Keratinocyte (primary cell): ENCODE measurements at regions not wholly inside any gene's neighbourhood (a gene's known extent, or its start where the extent isn't known, plus 50 kb on each side); places are given as distances from the start of the nearest gene placed in this dataset.

Experiments
- DNase-seq: peaks from one replicate; pipeline ENCODE4 v3.0.0-alpha.2; 2011; ENCODE audit warnings: low read depth, missing footprints, low spot score
- FAIRE-seq: peaks from 2 replicates; lab custom pipeline; 2011; peaks lifted over from hg19 to GRCh38; lab: Jason Lieb, UNC
- H2AFZ ChIP-seq: 2 replicates; pipeline ENCODE4 v1.6.0; 2012; ENCODE audit warnings: low read length, control low read depth, inconsistent platforms; ENCODE audit not compliant: control insufficient read depth
- H3K27ac ChIP-seq: 2 replicates; pipeline ENCODE4 v1.5.1; 2011; ENCODE audit warnings: low read length; ENCODE audit not compliant: control insufficient read depth, insufficient read depth
- H3K27me3 ChIP-seq: 3 replicates; pipeline ENCODE4 v1.6.0; 2011; ENCODE audit warnings: low read length; ENCODE audit not compliant: control insufficient read depth, insufficient read depth; ENCODE audit errors: extremely low read depth
- H3K36me3 ChIP-seq, 2 experiments: 2 replicates in 1 of 2; 3 replicates in 1 of 2; pipeline ENCODE4 v1.5.1; 2011; ENCODE audit warnings: low read length in 2 of 2, mild to moderate bottlenecking in 1 of 2; ENCODE audit not compliant: control insufficient read depth in 2 of 2, insufficient read depth in 2 of 2; ENCODE audit errors: extremely low read depth in 1 of 2
- H3K4me1 ChIP-seq: 3 replicates; pipeline ENCODE4 v1.5.1; 2011; ENCODE audit warnings: low read length; ENCODE audit not compliant: control insufficient read depth, insufficient read depth; ENCODE audit errors: extremely low read depth
- H3K4me2 ChIP-seq: 3 replicates; pipeline ENCODE4 v1.6.0; 2011; ENCODE audit warnings: low read depth, low read length; ENCODE audit not compliant: control insufficient read depth, insufficient read depth; ENCODE audit errors: extremely low read depth
- H3K4me3 ChIP-seq, 3 experiments: fragments of 200-600 bp in 1 of 3; sonication (generic) in 1 of 3; 2 replicates in 2 of 3; 3 replicates in 1 of 3; pipeline ENCODE4 v1.5.1; 2011 to 2016; ENCODE audit warnings: low read length in 3 of 3, mild to moderate bottlenecking in 3 of 3, control low read depth in 2 of 3, inconsistent platforms in 1 of 3, low read depth in 1 of 3, mixed read lengths in 1 of 3, mixed run types in 1 of 3, moderate library complexity in 1 of 3; ENCODE audit not compliant: control insufficient read depth in 2 of 3, insufficient read depth in 2 of 3; ENCODE audit errors: extremely low read depth in 1 of 3
- H3K79me2 ChIP-seq: 2 replicates; pipeline ENCODE4 v1.6.0; 2012; ENCODE audit warnings: low read length; ENCODE audit not compliant: control insufficient read depth, insufficient read depth
- H3K9ac ChIP-seq: 3 replicates; pipeline ENCODE4 v1.6.0; 2011; ENCODE audit warnings: low read length; ENCODE audit not compliant: control insufficient read depth, insufficient read depth; ENCODE audit errors: extremely low read depth
- H3K9me1 ChIP-seq: 3 replicates; pipeline ENCODE4 v1.6.0; 2011; ENCODE audit warnings: low read length; ENCODE audit not compliant: control insufficient read depth, insufficient read depth; ENCODE audit errors: extremely low read depth
- H3K9me3 ChIP-seq: 2 replicates; pipeline ENCODE4 v1.5.1; 2012; ENCODE audit warnings: low read depth, low read length; ENCODE audit not compliant: control insufficient read depth
- H4K20me1 ChIP-seq: 3 replicates; pipeline ENCODE4 v1.6.0; 2011; ENCODE audit warnings: low read length; ENCODE audit not compliant: control insufficient read depth, insufficient read depth; ENCODE audit errors: extremely low read depth
- CTCF ChIP-seq, 3 experiments: IDR thresholded peaks in 1 of 3; conservative IDR thresholded peaks in 1 of 3; optimal IDR thresholded peaks in 1 of 3; 2 replicates in 2 of 3; 3 replicates in 1 of 3; pipeline versions ENCODE3 to v1.5.1; 2011; ENCODE audit warnings: low read length in 3 of 3, mild to moderate bottlenecking in 3 of 3, moderate library complexity in 2 of 3, control low read depth in 1 of 3, inconsistent platforms in 1 of 3; ENCODE audit not compliant: insufficient read depth in 2 of 3; ENCODE audit errors: extremely low read depth in 1 of 3
- EZH2 ChIP-seq: IDR thresholded peaks from one replicate; pipeline ENCODE4 v1.6.1; 2012; ENCODE audit warnings: inconsistent platforms, mild to moderate bottlenecking, low read length, moderate library complexity
- dilution Hi-C: fragments of 300-500 bp; cut with MboI; formaldehyde crosslinking; loops from one replicate; pipeline ENCODE4 v1.7.0; 2020; ENCODE audit warnings: low sequenced_read_pairs; ENCODE audit not compliant: extremely low pct_ligation_motif_present

- Histone ChIP-seq H4K20me1 (no peaks in the 10 kb centered on the region), H3K9ac (no peak overlapping the region), H3K4me3 (no peak overlapping the region), H3K36me3 (no peaks in the 10 kb centered on the region), H3K27me3 (no peaks in the 10 kb centered on the region), H3K4me1 (peaks cover 33% of the 10 kb centered on the region), H3K4me2 (peak overlapping the region; percentile 18), H3K79me2 (no peaks in the 10 kb centered on the region), H2AFZ (no peak overlapping the region), H3K9me1 (no peaks in the 10 kb centered on the region), H3K9me3 (no peaks in the 10 kb centered on the region), H3K27ac (no peak overlapping the region)
- TF ChIP-seq EZH2 (no peak), CTCF (optimal IDR thresholded peaks at IDR 0.05 in 1 of 3, IDR thresholded peaks at IDR 0.05 in 1 of 3, conservative IDR thresholded peaks at IDR 0.05 in 1 of 3; ENCODE audit: extremely low read depth in 1 of 3, insufficient read depth in 2 of 3, low read length in 3 of 3) (no peak)
- FAIRE-seq (peak; percentile 95), DNase-seq (peak; percentile 75)
- dilution Hi-C loops = no loop called here
Observed at GRCh38 chr1:58397187-58397820, 149.2 kb downstream of the OMA1 start.

GRCh38 chr1:58396150-58396549 is 150.4 kb downstream of the OMA1 start:
- H3K4me3 ChIP-seq = no peak overlapping the region
- peaks cover 33% of the 10 kb centered on the region for H3K4me1 ChIP-seq
- H3K9me3 ChIP-seq = no peaks in the 10 kb centered on the region
- DNase-seq = no peak
- H3K9ac ChIP-seq = no peak overlapping the region
- TF ChIP-seq EZH2 (no peak), CTCF (optimal IDR thresholded peaks at IDR 0.05 in 1 of 3, IDR thresholded peaks at IDR 0.05 in 1 of 3, conservative IDR thresholded peaks at IDR 0.05 in 1 of 3; ENCODE audit: extremely low read depth in 1 of 3, insufficient read depth in 2 of 3, low read length in 3 of 3) (no peak)
- dilution Hi-C loops = no loop called here
- no peak overlapping the region for H2AFZ ChIP-seq
- H3K27ac ChIP-seq = no peak overlapping the region
- no peak for FAIRE-seq
- no peaks in the 10 kb centered on the region for H3K27me3 ChIP-seq
- no peaks in the 10 kb centered on the region for H3K36me3 ChIP-seq
- H3K4me2 ChIP-seq = no peak overlapping the region
- no peaks in the 10 kb centered on the region for H4K20me1 ChIP-seq
- no peaks in the 10 kb centered on the region for H3K79me2 ChIP-seq
- no peaks in the 10 kb centered on the region for H3K9me1 ChIP-seq
